CD4-positive, CD25-positive, alpha-beta regulatory T cell (primary cell): ENCODE measurements at regions not wholly inside any gene's neighbourhood (a gene's known extent, or its start where the extent isn't known, plus 50 kb on each side); places are given as distances from the start of the nearest gene placed in this dataset.

Experiments used
- ATAC-seq, 2 donors: fragments of 150-1000 bp; cut with Tn5 transposase; one replicate each; pipeline ENCODE4 v1.10.0; 2021; ENCODE audit warnings: low read depth in 2 of 2, moderate number of reproducible peaks in 2 of 2, moderate library complexity in 1 of 2
- DNase-seq, 3 donors: peaks; one replicate each; pipeline versions ENCODE4 v3.0.0 to v3.0.0-alpha.2; 2012 to 2022; ENCODE audit warnings: mixed read lengths in 1 of 3
- H3K27ac ChIP-seq: one replicate; pipeline ENCODE4 v1.7.0; 2013; ENCODE audit warnings: mild to moderate bottlenecking, low read length; ENCODE audit not compliant: insufficient read depth, poor library complexity, severe bottlenecking
- H3K27me3 ChIP-seq: one replicate; pipeline ENCODE4 v1.7.0; 2013; ENCODE audit warnings: low read length; ENCODE audit not compliant: control insufficient read depth, insufficient read depth
- H3K36me3 ChIP-seq: one replicate; pipeline ENCODE4 v1.7.0; 2013; ENCODE audit warnings: mild to moderate bottlenecking, low read length, moderate library complexity; ENCODE audit not compliant: control insufficient read depth, insufficient read depth
- H3K4me1 ChIP-seq: 2 replicates; pipeline ENCODE4 v1.7.0; 2013; ENCODE audit warnings: mild to moderate bottlenecking, low read length; ENCODE audit not compliant: insufficient read depth, control insufficient read depth, poor library complexity, severe bottlenecking
- H3K4me3 ChIP-seq: one replicate; pipeline ENCODE4 v1.7.0; 2013; ENCODE audit warnings: low read depth, mild to moderate bottlenecking, low read length, moderate library complexity
- H3K9me3 ChIP-seq, 2 experiments: 1 replicate in 1 of 2; 2 replicates in 1 of 2; pipeline ENCODE4 v1.7.0; 2013; ENCODE audit warnings: low read length in 2 of 2, mild to moderate bottlenecking in 1 of 2, moderate library complexity in 1 of 2; ENCODE audit not compliant: control insufficient read depth in 2 of 2
- H3K27ac Mint-ChIP-seq, 3 donors: one replicate each; pipeline ENCODE4 v1.8.0; 2020 to 2022; ENCODE audit warnings: mild to moderate bottlenecking in 3 of 3, mixed read lengths in 3 of 3, moderate library complexity in 2 of 3
- H3K27me3 Mint-ChIP-seq: one replicate; pipeline ENCODE4 v1.8.0; 2022; ENCODE audit warnings: mild to moderate bottlenecking, mixed read lengths
- H3K36me3 Mint-ChIP-seq: one replicate; pipeline ENCODE4 v1.8.0; 2020; ENCODE audit warnings: mixed read lengths
- H3K4me1 Mint-ChIP-seq, 4 donors: one replicate each; pipeline ENCODE4 v1.8.0; 2020 to 2022; ENCODE audit warnings: mixed read lengths in 4 of 4, mild to moderate bottlenecking in 1 of 4
- H3K4me3 Mint-ChIP-seq, 4 donors: one replicate each; pipeline ENCODE4 v1.8.0; 2020 to 2022; ENCODE audit warnings: mild to moderate bottlenecking in 4 of 4, mixed read lengths in 4 of 4, moderate library complexity in 3 of 4
- H3K9me3 Mint-ChIP-seq, 7 donors: one replicate each; pipeline ENCODE4 v1.8.0; 2020 to 2022; ENCODE audit warnings: mixed read lengths in 7 of 7, mild to moderate bottlenecking in 3 of 7, moderate library complexity in 2 of 7

- H3K27ac ChIP-seq = no peak overlapping the region
- peaks cover 0 to 5% (median 0%) of the 10 kb centered on the region in 7 donors for H3K9me3 Mint-ChIP-seq
- H3K4me1 ChIP-seq = no peaks in the 10 kb centered on the region
- no peaks in the 10 kb centered on the region for H3K9me3 ChIP-seq
- peaks cover 8% of the 10 kb centered on the region for H3K27me3 ChIP-seq
- H3K4me3 Mint-ChIP-seq = no peak overlapping the region
- H3K36me3 Mint-ChIP-seq = no peaks in the 10 kb centered on the region
- no peak for DNase-seq
- ATAC-seq = no peak
- H3K27ac Mint-ChIP-seq = no peak overlapping the region
- peaks cover 0 to 2% (median under 1%) of the 10 kb centered on the region in 4 donors for H3K4me1 Mint-ChIP-seq
- H3K27me3 Mint-ChIP-seq = peaks cover 18% of the 10 kb centered on the region
- H3K4me3 ChIP-seq = no peak overlapping the region
- H3K36me3 ChIP-seq = no peaks in the 10 kb centered on the region
These were observed 57.8 kb downstream of the SPATA19 start for GRCh38 chr11:133787379-133788141.

GRCh38 chr11:133785795-133786340 lies 59.4 kb downstream of the SPATA19 start:
- peaks cover 0 to 4% (median 0%) of the 10 kb centered on the region in 7 donors for H3K9me3 Mint-ChIP-seq

GRCh38 chr11:133784359-133784758 lies 61.0 kb downstream of the SPATA19 start:
- Histone ChIP-seq H3K9me3 (no peaks in the 10 kb centered on the region), H3K4me3 (no peak overlapping the region), H3K27me3 (peaks cover 7% of the 10 kb centered on the region), H3K27ac (no peak overlapping the region), H3K36me3 (no peaks in the 10 kb centered on the region), H3K4me1 (no peaks in the 10 kb centered on the region)
- Mint-ChIP-seq H3K9me3 (peaks cover 0 to 6% (median 1%) of the 10 kb centered on the region in 7 donors), H3K27me3 (peaks cover 13% of the 10 kb centered on the region), H3K36me3 (no peaks in the 10 kb centered on the region), H3K4me1 (peaks cover 0 to 2% (median under 1%) of the 10 kb centered on the region in 4 donors), H3K4me3 (no peak overlapping the region), H3K27ac (no peak overlapping the region)
- DNase-seq = no peak
- ATAC-seq = no peak

More at GRCh38 chr11:133785795-133786340, 59.4 kb downstream of the SPATA19 start:
- H3K27ac ChIP-seq = no peak overlapping the region
- no peaks in the 10 kb centered on the region for H3K36me3 Mint-ChIP-seq
- H3K36me3 ChIP-seq = no peaks in the 10 kb centered on the region
- H3K9me3 ChIP-seq = no peaks in the 10 kb centered on the region
- no peak overlapping the region for H3K4me3 Mint-ChIP-seq
- DNase-seq = no peak
- H3K4me1 ChIP-seq = no peaks in the 10 kb centered on the region
- peaks cover 18% of the 10 kb centered on the region for H3K27me3 Mint-ChIP-seq
- peaks cover 0 to 2% (median under 1%) of the 10 kb centered on the region in 4 donors for H3K4me1 Mint-ChIP-seq
- no peak overlapping the region for H3K27ac Mint-ChIP-seq
- ATAC-seq = no peak
- H3K4me3 ChIP-seq = no peak overlapping the region
- H3K27me3 ChIP-seq = peaks cover 7% of the 10 kb centered on the region

- H3K9me3 Mint-ChIP-seq = peaks cover 0 to 5% (median 1%) of the 10 kb centered on the region in 7 donors
- peaks cover 9% of the 10 kb centered on the region for H3K27me3 Mint-ChIP-seq
- DNase-seq (no peak), ATAC-seq (no peak)
- H3K9me3 ChIP-seq = no peaks in the 10 kb centered on the region
- no peak overlapping the region for H3K27ac ChIP-seq
- no peak overlapping the region for H3K4me3 ChIP-seq
- H3K4me1 ChIP-seq = no peaks in the 10 kb centered on the region
- H3K36me3 ChIP-seq = no peaks in the 10 kb centered on the region
- no peaks in the 10 kb centered on the region for H3K36me3 Mint-ChIP-seq
- H3K4me1 Mint-ChIP-seq = no peaks in the 10 kb centered on the region
- peaks cover 5% of the 10 kb centered on the region for H3K27me3 ChIP-seq
- no peak overlapping the region for H3K4me3 Mint-ChIP-seq
- H3K27ac Mint-ChIP-seq = no peak overlapping the region
These were observed 63.1 kb downstream of the SPATA19 start for GRCh38 chr11:133782116-133782725.

GRCh38 chr11:133778161-133778560 lies 67.2 kb downstream of the SPATA19 start:
- Mint-ChIP-seq H3K27me3 (peaks cover 4% of the 10 kb centered on the region), H3K4me3 (no peak overlapping the region), H3K4me1 (no peaks in the 10 kb centered on the region), H3K36me3 (no peaks in the 10 kb centered on the region), H3K9me3 (peaks cover 0 to 8% (median 3%) of the 10 kb centered on the region in 7 donors), H3K27ac (no peak overlapping the region)
- Histone ChIP-seq H3K27me3 (peaks cover 3% of the 10 kb centered on the region), H3K4me3 (no peak overlapping the region), H3K27ac (no peak overlapping the region), H3K9me3 (no peaks in the 10 kb centered on the region), H3K4me1 (no peaks in the 10 kb centered on the region), H3K36me3 (no peaks in the 10 kb centered on the region)
- DNase-seq (no peak), ATAC-seq (no peak)

GRCh38 chr11:133776671-133777367 lies 68.5 kb downstream of the SPATA19 start:
- Mint-ChIP-seq H3K27ac (no peak overlapping the region), H3K4me1 (no peaks in the 10 kb centered on the region), H3K4me3 (no peak overlapping the region), H3K9me3 (peaks cover 0 to 8% (median 3%) of the 10 kb centered on the region in 7 donors), H3K36me3 (no peaks in the 10 kb centered on the region), H3K27me3 (peaks cover 4% of the 10 kb centered on the region)
- DNase-seq (no peak), ATAC-seq (no peak)
- peaks cover 3% of the 10 kb centered on the region for H3K27me3 ChIP-seq
- H3K4me1 ChIP-seq = no peaks in the 10 kb centered on the region
- no peaks in the 10 kb centered on the region for H3K36me3 ChIP-seq
- H3K27ac ChIP-seq = no peak overlapping the region
- H3K9me3 ChIP-seq = no peaks in the 10 kb centered on the region
- no peak overlapping the region for H3K4me3 ChIP-seq

- no peaks in the 10 kb centered on the region for H3K4me1 ChIP-seq
- Mint-ChIP-seq H3K4me3 (no peak overlapping the region), H3K36me3 (no peaks in the 10 kb centered on the region), H3K4me1 (no peaks in the 10 kb centered on the region), H3K27me3 (peaks cover 4% of the 10 kb centered on the region), H3K27ac (no peak overlapping the region), H3K9me3 (peaks cover 0 to 10% (median 6%) of the 10 kb centered on the region in 7 donors)
- no peak overlapping the region for H3K4me3 ChIP-seq
- H3K9me3 ChIP-seq = no peaks in the 10 kb centered on the region
- DNase-seq = no peak
- H3K27ac ChIP-seq = no peak overlapping the region
- no peak for ATAC-seq
- no peaks in the 10 kb centered on the region for H3K27me3 ChIP-seq
- H3K36me3 ChIP-seq = no peaks in the 10 kb centered on the region
These were observed 82.8 kb downstream of the SPATA19 start for GRCh38 chr11:133762538-133762937.
